ENCODE measurements at regions not wholly inside any gene's neighbourhood (a gene's known extent, or its start where the extent isn't known, plus 50 kb on each side); places are given as distances from the start of the nearest gene placed in this dataset.
A peak's percentile ranks its signal among the peaks of the same experiment; 100 is the strongest.

GRCh38 chr2:153420394-153420793 is 58.2 kb downstream of the RPRM start:
- DNase-seq (ENCODE audit: low spot score): no peak

GRCh38 chr2:153417077-153417476 is 61.5 kb downstream of the RPRM start:
- no peak for DNase-seq (ENCODE audit: low spot score)

- DNase-seq (ENCODE audit: low spot score): no peak
Measured at GRCh38 chr2:153416071-153416470, 62.5 kb downstream of the RPRM start.

DNA sequence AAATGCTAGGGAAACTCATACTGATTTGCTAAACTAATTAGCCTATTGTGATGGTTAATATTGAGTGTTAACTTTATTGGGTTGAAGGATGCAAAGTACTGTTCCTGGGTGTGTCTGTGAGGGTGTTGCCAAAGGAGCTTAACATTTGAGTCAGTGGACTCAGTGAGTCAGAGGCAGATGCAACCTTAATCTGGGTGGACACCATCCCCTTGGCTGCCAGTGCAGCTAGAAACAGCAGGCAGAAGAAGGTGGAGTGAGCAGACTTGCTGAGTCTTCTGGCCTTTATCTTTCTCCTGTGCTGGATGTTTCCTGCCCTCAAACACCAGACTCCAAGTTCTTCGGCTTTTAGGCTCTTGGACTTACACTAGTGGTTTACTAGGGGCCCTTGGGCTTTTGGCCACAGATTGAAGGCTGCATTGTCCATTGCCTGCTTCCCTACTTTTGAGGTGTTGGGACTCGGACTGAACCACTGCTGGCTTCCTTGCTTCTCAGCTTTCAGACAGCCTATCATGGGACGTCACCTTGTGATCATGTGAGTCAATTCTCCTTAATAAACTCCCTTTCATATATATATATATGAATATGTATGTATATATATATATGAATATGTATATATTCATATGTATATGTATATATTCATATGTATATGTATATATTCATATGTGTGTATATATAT is 69.7 kb downstream of the RPRM start:
- no peak for DNase-seq (ENCODE audit: low spot score)

- no peak for DNase-seq (ENCODE audit: low spot score)
Measured at GRCh38 chr2:153405196-153405595, 73.4 kb downstream of the RPRM start.

DNA sequence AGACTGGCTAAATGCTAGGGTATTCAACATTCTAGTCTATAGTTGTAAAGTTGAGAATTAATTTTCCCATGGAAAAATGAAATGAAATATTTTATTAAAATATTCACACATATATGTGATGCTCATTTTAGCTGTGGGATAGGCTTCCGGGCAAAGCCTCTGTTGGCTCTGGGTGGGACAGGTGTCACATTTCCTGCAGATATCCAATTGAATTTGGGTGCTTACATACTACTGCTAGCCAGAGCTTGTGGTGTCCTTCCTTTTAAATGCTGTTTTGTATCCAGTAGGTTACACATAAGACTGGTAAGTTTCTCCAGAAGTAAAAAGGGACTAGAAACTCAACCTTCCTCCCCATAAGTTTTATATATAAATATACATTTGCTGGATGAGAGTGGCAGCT is 73.8 kb downstream of the RPRM start:
- no peak for DNase-seq (ENCODE audit: low spot score)

DNA sequence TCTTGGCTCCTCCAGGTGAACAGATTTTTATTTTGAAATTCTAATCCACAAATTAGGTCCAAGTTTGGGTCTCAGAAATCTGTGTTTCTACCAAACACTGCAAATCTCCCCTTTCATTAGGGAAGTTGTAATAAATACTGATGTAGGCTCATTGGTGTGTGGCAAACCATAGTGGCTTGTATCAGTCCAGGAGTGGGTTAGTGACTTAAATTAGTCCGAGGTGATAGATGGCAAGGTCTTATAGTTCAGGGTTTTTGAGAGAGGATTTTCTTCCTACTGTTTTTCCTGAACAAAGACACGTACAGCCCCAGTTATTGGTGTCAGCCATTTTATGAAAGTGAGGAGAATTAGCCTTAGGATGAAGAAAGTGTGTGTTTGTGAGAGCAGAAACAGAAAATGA is 74.6 kb downstream of the RPRM start:
- DNase-seq (ENCODE audit: low spot score): no peak

- DNase-seq (ENCODE audit: low spot score): peak; percentile 62
Measured at GRCh38 chr2:153403352-153403751, 75.2 kb downstream of the RPRM start.

DNA sequence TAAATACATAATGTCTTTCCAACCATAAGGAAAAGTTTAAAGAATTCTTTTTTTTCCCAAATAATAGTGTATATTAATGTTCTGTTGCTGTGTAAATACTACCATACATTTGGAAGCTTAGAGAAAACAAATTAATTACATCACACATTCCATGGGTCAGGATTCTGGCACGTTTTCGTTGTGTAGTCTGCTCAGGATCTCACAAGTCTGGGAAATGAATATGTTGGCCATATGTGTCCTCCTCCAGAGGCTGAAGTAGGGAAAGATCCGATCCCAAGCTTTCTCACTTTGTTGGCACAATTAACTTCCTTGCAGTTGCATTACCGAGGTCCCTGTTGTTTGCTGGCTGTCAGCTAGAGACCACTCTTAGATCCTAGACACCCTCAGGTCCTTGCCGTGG is 83.9 kb downstream of the RPRM start:
- DNase-seq (ENCODE audit: low spot score): no peak

- no peak for DNase-seq (ENCODE audit: low spot score)
Measured at GRCh38 chr2:153394247-153394646, 84.3 kb downstream of the RPRM start.

GRCh38 chr2:153393518-153393917 is 85.0 kb downstream of the RPRM start:
- DNase-seq (ENCODE audit: low spot score): no peak

GRCh38 chr2:153391131-153391530 is 87.4 kb downstream of the RPRM start:
- no peak for DNase-seq (ENCODE audit: low spot score)

GRCh38 chr2:153388246-153388645 is 90.3 kb downstream of the RPRM start:
- no peak for DNase-seq (ENCODE audit: low spot score)

GRCh38 chr2:153387203-153387602 is 91.4 kb downstream of the RPRM start:
- no peak for DNase-seq (ENCODE audit: low spot score)

DNA sequence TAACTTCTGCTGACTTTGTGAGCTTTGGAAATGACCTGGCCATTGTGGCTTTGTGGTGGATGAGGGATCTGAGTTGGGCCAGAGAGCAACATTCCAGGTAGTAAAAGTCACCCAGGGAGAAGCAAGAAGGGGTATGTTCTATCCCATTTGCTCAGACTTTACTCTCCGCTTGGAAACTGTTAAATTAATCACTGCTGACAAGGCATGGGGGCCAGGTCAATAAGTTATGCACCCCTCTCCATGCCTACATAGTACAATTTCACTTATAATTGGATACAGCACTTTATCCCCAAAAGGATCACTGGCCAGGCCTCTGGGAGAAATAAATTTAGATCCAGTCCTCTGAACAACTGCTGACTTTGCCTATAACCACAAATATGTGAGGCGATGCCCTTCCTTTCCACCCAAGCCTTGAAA is 92.1 kb downstream of the RPRM start:
- DNase-seq (ENCODE audit: low spot score): no peak

DNA sequence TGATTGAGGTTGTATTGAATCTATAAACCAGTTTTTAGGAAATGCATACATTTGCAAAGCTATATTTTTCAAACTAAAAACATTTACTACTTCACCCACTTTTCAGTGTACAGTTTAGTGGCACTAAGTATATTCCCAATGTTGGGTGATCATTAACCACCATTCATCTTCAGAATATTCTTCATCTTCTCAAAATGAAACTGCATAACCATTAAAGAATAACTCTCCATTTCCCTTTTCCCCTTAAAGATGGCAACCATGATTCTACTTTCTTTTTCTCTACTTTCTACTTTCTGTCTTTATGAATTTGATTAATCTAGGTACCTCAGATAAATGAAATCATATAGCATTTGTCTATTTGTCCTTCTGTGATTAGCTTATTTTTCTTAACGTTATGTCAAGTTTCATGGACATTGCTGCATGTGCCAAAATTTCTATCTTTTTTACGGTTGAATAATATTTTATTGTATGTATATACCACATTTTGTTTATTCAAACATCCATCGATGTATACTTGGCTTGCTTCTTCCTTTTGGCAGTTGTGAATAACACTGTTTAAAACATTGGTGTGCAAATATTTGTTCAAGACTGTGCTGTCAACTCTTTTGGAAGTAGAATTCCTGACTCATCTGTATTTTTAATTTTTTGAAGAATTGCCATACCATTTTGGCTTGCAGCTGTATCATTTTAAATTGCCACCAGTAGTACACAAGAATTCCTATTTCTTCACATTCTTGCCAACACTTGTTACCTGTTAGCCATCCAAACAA is 104.9 kb downstream of the RPRM start:
- no peak for DNase-seq (ENCODE audit: low spot score)

DNA sequence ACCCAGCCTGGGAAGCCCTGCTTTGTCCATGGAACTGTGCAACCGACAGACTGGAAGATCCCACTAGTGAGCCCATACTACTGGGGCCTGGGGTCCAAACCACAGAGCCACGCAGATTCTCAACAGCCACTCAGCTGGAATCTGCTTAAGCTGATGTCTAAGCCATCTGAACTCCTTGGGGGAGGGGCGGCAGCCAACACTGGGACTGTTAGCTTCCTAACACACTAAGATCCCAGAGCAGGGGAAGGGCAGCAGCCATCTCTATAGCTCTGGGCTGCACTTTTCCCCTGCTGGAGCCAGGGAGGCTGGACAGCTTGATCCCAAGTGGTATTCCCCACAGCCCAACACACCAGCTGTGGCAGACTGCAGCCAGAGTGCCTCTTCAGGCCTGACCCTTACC is 118.3 kb downstream of the RPRM start:
- no peak for DNase-seq (ENCODE audit: low spot score)

DNA sequence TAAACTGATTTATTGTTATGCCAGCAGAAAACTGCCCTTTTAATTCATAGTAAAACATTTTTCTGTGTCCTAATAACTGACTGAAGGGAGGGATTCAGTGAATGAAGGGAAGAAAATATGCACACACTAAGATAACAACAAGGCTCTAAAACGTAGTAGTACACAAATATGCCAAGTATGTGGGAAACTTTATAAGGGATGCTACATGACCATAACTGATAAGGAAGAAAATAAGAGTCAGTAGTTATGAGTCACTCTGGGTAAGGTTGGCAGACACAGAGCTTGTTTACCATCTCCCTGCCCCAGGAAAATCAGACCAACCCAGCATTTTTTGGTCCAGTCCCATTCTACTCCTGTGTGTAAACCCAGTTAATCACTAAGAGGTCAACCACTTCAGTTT is 124.2 kb downstream of the RPRM start:
- no peak for DNase-seq (ENCODE audit: low spot score)

DNA sequence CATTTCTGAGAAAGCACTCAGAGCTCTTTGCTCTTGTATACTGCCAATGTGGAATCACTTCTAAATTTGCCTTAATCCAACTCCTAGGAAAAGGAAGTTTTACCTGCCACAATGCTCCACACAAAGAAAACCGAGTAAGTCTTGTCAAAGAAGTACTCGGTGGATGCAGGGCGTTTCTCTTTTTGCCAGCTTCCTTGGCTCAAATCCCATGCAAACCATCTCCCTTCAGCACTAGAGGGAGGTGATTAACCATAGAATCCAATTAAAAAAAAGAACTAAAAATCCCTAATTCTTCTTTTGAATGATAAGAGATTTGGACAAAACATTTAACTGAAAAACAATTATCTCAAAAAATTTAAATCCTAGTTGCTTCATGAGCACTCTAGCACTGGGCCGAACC is 129.0 kb downstream of the RPRM start:
- DNase-seq (ENCODE audit: low spot score): no peak

GRCh38 chr2:153347818-153348495 is 130.6 kb downstream of the RPRM start:
- DNase-seq (ENCODE audit: low spot score): no peak

- no peak for DNase-seq (ENCODE audit: low spot score)
Measured at GRCh38 chr2:153320879-153321278, 157.7 kb downstream of the RPRM start.

DNA sequence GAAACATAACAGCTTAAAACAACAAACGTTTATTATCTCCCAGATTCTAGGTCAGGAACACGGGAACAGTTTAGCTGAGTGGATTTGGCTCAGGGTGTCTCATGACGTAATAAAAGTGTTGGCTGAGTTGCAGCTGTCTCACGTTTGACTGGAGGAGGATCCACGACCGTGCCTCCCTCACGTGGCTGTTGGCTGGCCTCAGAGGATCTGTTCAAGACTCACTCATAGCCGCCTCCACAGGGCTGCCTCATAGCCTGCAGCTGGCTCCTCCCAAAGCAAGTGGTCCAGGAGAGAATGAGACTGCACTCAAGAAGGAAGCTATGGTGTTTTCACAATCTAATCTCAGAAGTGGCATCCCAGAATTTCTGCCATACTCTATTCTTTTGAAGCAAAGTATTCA is 167.1 kb downstream of the RPRM start:
- DNase-seq (ENCODE audit: low spot score): no peak

DNA sequence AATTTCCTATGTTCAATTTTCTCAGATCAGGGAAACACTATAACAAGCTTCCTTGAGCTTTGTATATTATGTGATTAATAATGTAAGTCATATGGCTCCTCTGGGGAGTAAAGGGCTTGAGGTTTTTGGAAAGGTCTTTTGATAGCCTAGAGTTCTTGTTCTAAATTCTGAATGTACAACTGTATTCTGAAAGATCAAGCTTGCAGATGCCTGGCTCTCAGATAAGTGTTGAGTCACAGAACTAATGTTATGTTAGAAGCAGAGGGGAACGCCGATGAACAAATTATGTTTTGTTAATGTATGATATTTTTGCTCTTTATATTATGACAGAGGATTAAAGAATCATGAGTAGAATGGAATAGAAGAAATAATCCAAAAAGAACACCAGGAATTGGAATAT is 170.1 kb downstream of the RPRM start:
- no peak for DNase-seq (ENCODE audit: low spot score)
